WTC11 (cell line): ENCODE measurements at regions not wholly inside any gene's neighbourhood (a gene's known extent, or its start where the extent isn't known, plus 50 kb on each side); places are given as distances from the start of the nearest gene placed in this dataset.

Experiments
- ATAC-seq: fragments of 200-7000 bp; cut with Tn5 transposase; 2 replicates; pipeline ENCODE4 v1.10.0; 2021; ENCODE audit warnings: mild to moderate bottlenecking, moderate library complexity
- CTCF ChIA-PET: fragments of 300-600 bp; sonication (Branson Sonifier 250); formaldehyde crosslinking; loops from one replicate; lab custom pipeline; 2021; ENCODE audit warnings: antibody characterized with exemption; lab: Charles Lee
- POLR2A ChIA-PET: fragments of 350-600 bp; sonication (Branson Sonifier 250); formaldehyde crosslinking; loops from one replicate; lab custom pipeline; 2021; ENCODE audit warnings: antibody characterized with exemption; lab: Charles Lee
- DNase-seq: peaks from one replicate; pipeline ENCODE4 v3.0.0; 2021; ENCODE audit warnings: low spot score
- H3K27ac Mint-ChIP-seq: 2 replicates; pipeline ENCODE4 v1.8.0; 2021; ENCODE audit warnings: mixed read lengths
- H3K27me3 Mint-ChIP-seq: 2 replicates; pipeline ENCODE4 v1.8.0; 2021; ENCODE audit warnings: low read depth, mild to moderate bottlenecking, moderate library complexity, mixed read lengths
- H3K36me3 Mint-ChIP-seq: 2 replicates; pipeline ENCODE4 v1.8.0; 2021; ENCODE audit warnings: mixed read lengths
- H3K4me1 Mint-ChIP-seq: 2 replicates; pipeline ENCODE4 v1.8.0; 2022; ENCODE audit warnings: mixed read lengths
- H3K4me3 Mint-ChIP-seq: 2 replicates; pipeline ENCODE4 v1.8.0; 2021; ENCODE audit warnings: mild to moderate bottlenecking, moderate library complexity, mixed read lengths
- H3K9me3 Mint-ChIP-seq: 2 replicates; pipeline ENCODE4 v1.8.0; 2021; ENCODE audit warnings: mixed read lengths
- CREB1 ChIP-seq: sonication (generic); formaldehyde crosslinking; IDR thresholded peaks from 2 replicates; pipeline ENCODE4 v1.8.0; 2023; ENCODE audit warnings: mild to moderate bottlenecking, missing genetic modification reagents
- E2F1 ChIP-seq: sonication (generic); formaldehyde crosslinking; IDR thresholded peaks from 2 replicates; pipeline ENCODE4 v1.8.0; 2022; ENCODE audit warnings: mild to moderate bottlenecking, missing genetic modification reagents
- ELF4 ChIP-seq: sonication (generic); formaldehyde crosslinking; IDR thresholded peaks from 2 replicates; pipeline ENCODE4 v1.8.1; 2022; ENCODE audit warnings: low read depth, mild to moderate bottlenecking, moderate library complexity, missing genetic modification reagents
- ERG ChIP-seq: fragments of 250-450 bp; sonication (Bioruptor Pico); IDR thresholded peaks from 2 replicates; pipeline ENCODE4 v1.8.0; 2021; ENCODE audit warnings: mild to moderate bottlenecking
- ESRRA ChIP-seq: sonication (generic); formaldehyde crosslinking; IDR thresholded peaks from 2 replicates; pipeline ENCODE4 v1.8.1; 2022; ENCODE audit warnings: mild to moderate bottlenecking, missing genetic modification reagents, borderline replicate concordance
- FOXP1 ChIP-seq: sonication (generic); formaldehyde crosslinking; IDR thresholded peaks from 2 replicates; pipeline ENCODE4 v1.8.0; 2022; ENCODE audit warnings: missing genetic modification reagents, mild to moderate bottlenecking, moderate library complexity, borderline replicate concordance
- GABPB1 ChIP-seq: sonication (generic); formaldehyde crosslinking; IDR thresholded peaks from 2 replicates; pipeline ENCODE4 v1.8.1; 2023; ENCODE audit warnings: mild to moderate bottlenecking, missing genetic modification reagents
- HMGA2 ChIP-seq: fragments of 250-450 bp; sonication (Bioruptor Pico); IDR thresholded peaks from 2 replicates; pipeline ENCODE4 v1.4.0; 2021; ENCODE audit warnings: mild to moderate bottlenecking, moderate library complexity
- HMGXB4 ChIP-seq: sonication (generic); formaldehyde crosslinking; IDR thresholded peaks from 2 replicates; pipeline ENCODE4 v1.8.1; 2023; ENCODE audit warnings: mild to moderate bottlenecking, moderate library complexity, missing genetic modification reagents
- MAX ChIP-seq: sonication (generic); formaldehyde crosslinking; IDR thresholded peaks from 2 replicates; pipeline ENCODE4 v1.8.0; 2022; ENCODE audit warnings: mild to moderate bottlenecking, missing genetic modification reagents
- MYBL2 ChIP-seq: sonication (generic); formaldehyde crosslinking; IDR thresholded peaks from 2 replicates; pipeline ENCODE4 v1.8.1; 2023; ENCODE audit warnings: mild to moderate bottlenecking, moderate library complexity, missing genetic modification reagents
- PRRX2 ChIP-seq: fragments of 250-450 bp; sonication (Bioruptor Pico); IDR thresholded peaks from 2 replicates; pipeline ENCODE4 v1.8.0; 2021; ENCODE audit warnings: mild to moderate bottlenecking
- TEAD4 ChIP-seq: sonication (generic); formaldehyde crosslinking; IDR thresholded peaks from 2 replicates; pipeline ENCODE4 v1.8.0; 2022; ENCODE audit warnings: mild to moderate bottlenecking, missing genetic modification reagents
- ZBTB21 ChIP-seq: sonication (generic); formaldehyde crosslinking; IDR thresholded peaks from 2 replicates; pipeline ENCODE4 v1.8.1; 2023; ENCODE audit warnings: mild to moderate bottlenecking, missing genetic modification reagents, borderline replicate concordance
- ZMAT4 ChIP-seq: fragments of 250-450 bp; sonication (Bioruptor Pico); IDR thresholded peaks from 2 replicates; pipeline ENCODE4 v1.9.0; 2021; ENCODE audit warnings: mild to moderate bottlenecking
- ZNF317 ChIP-seq: sonication (generic); formaldehyde crosslinking; IDR thresholded peaks from 2 replicates; pipeline ENCODE4 v1.8.1; 2023; ENCODE audit warnings: low read depth, mild to moderate bottlenecking, moderate library complexity, missing genetic modification reagents, borderline replicate concordance
- ZNF425 ChIP-seq: fragments of 250-450 bp; sonication (Bioruptor Pico); conservative IDR thresholded peaks from 2 replicates; pipeline ENCODE4 v1.9.0; 2021; ENCODE audit warnings: mild to moderate bottlenecking
- ZSCAN18 ChIP-seq: fragments of 250-450 bp; sonication (Bioruptor Pico); IDR thresholded peaks from 2 replicates; pipeline ENCODE4 v2.1.2; 2022; ENCODE audit warnings: mild to moderate bottlenecking, moderate library complexity
- TF ChIP-seq, protein P1 (sequence below): sonication (generic); formaldehyde crosslinking; conservative IDR thresholded peaks from 2 replicates; pipeline ENCODE4 v1.8.1; 2023; ENCODE audit warnings: mild to moderate bottlenecking, low read depth, missing genetic modification reagents, moderate library complexity
- TF ChIP-seq, protein P2 (sequence below): fragments of 250-450 bp; sonication (Bioruptor Pico); IDR thresholded peaks from 2 replicates; pipeline ENCODE4 v1.9.0; 2021; ENCODE audit warnings: mild to moderate bottlenecking, borderline replicate concordance

DNA sequence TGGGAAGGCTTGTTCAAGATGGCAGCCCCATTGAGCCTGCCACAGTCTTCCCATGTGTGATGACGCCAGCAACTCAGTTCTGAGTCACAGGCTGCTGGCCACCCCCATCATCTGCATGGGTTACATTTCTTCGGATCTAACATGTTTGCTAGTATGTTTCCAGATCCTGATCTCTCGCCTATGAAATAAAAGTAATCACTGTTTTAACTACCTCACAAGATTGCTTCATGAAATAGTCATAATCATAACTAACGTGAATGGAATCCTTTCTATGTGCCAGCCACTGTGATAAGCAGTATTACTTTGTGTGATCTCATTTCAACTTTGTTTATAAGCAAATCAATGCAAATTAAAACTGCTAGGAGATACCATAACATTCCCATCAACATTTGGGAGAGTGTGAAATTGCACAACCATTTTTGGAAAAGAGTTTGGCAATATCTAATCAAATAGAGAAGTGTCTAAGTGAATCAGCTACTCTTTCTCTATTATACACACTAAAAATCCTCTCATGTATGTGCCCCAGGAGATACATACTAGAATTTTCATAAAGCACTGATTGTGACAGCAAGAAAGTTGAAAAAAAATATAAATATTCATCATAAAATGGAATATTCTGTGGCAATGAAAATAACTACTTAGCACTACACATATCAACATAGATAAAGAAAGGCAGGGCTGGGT, 300.2 kb upstream of the IRX5 start:
- ATAC-seq (no peak), DNase-seq (no peak)
- TF ChIP-seq ZSCAN18, result no peak
- no peak for TF ChIP-seq CREB1 (CRISPR knock-in tag)
- TF ChIP-seq E2F1 (CRISPR knock-in tag), result no peak
- no peak for TF ChIP-seq MYBL2 (CRISPR knock-in tag)
- no peak for TF ChIP-seq ZNF425 (CRISPR knock-in tag)
- no peak for TF ChIP-seq ZBTB21 (CRISPR knock-in tag)
- no peak for TF ChIP-seq HMGXB4 (CRISPR knock-in tag)
- no peak for TF ChIP-seq ZMAT4 (CRISPR knock-in tag)
- TF ChIP-seq ERG, result no peak
- TF ChIP-seq MAX (CRISPR knock-in tag), result no peak
- no peak for TF ChIP-seq TEAD4 (CRISPR knock-in tag)
- TF ChIP-seq ESRRA (CRISPR knock-in tag), result no peak
- TF ChIP-seq, protein P1, sequence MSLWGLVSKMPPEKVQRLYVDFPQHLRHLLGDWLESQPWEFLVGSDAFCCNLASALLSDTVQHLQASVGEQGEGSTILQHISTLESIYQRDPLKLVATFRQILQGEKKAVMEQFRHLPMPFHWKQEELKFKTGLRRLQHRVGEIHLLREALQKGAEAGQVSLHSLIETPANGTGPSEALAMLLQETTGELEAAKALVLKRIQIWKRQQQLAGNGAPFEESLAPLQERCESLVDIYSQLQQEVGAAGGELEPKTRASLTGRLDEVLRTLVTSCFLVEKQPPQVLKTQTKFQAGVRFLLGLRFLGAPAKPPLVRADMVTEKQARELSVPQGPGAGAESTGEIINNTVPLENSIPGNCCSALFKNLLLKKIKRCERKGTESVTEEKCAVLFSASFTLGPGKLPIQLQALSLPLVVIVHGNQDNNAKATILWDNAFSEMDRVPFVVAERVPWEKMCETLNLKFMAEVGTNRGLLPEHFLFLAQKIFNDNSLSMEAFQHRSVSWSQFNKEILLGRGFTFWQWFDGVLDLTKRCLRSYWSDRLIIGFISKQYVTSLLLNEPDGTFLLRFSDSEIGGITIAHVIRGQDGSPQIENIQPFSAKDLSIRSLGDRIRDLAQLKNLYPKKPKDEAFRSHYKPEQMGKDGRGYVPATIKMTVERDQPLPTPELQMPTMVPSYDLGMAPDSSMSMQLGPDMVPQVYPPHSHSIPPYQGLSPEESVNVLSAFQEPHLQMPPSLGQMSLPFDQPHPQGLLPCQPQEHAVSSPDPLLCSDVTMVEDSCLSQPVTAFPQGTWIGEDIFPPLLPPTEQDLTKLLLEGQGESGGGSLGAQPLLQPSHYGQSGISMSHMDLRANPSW (CRISPR knock-in tag), result no peak
- TF ChIP-seq, protein P2, sequence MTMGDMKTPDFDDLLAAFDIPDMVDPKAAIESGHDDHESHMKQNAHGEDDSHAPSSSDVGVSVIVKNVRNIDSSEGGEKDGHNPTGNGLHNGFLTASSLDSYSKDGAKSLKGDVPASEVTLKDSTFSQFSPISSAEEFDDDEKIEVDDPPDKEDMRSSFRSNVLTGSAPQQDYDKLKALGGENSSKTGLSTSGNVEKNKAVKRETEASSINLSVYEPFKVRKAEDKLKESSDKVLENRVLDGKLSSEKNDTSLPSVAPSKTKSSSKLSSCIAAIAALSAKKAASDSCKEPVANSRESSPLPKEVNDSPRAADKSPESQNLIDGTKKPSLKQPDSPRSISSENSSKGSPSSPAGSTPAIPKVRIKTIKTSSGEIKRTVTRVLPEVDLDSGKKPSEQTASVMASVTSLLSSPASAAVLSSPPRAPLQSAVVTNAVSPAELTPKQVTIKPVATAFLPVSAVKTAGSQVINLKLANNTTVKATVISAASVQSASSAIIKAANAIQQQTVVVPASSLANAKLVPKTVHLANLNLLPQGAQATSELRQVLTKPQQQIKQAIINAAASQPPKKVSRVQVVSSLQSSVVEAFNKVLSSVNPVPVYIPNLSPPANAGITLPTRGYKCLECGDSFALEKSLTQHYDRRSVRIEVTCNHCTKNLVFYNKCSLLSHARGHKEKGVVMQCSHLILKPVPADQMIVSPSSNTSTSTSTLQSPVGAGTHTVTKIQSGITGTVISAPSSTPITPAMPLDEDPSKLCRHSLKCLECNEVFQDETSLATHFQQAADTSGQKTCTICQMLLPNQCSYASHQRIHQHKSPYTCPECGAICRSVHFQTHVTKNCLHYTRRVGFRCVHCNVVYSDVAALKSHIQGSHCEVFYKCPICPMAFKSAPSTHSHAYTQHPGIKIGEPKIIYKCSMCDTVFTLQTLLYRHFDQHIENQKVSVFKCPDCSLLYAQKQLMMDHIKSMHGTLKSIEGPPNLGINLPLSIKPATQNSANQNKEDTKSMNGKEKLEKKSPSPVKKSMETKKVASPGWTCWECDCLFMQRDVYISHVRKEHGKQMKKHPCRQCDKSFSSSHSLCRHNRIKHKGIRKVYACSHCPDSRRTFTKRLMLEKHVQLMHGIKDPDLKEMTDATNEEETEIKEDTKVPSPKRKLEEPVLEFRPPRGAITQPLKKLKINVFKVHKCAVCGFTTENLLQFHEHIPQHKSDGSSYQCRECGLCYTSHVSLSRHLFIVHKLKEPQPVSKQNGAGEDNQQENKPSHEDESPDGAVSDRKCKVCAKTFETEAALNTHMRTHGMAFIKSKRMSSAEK (CRISPR knock-in tag), result no peak
- no peak for TF ChIP-seq PRRX2 (CRISPR knock-in tag)
- no peak for TF ChIP-seq FOXP1 (CRISPR knock-in tag)
- TF ChIP-seq HMGA2 (CRISPR knock-in tag), result no peak
- no peak for TF ChIP-seq ELF4 (CRISPR knock-in tag)
- no peak for TF ChIP-seq ZNF317 (CRISPR knock-in tag)
- no peak for TF ChIP-seq GABPB1 (CRISPR knock-in tag)
- Mint-ChIP-seq H3K9me3 (no peaks in the 10 kb centered on the region; the same call in 1 of the 2 replicates), H3K4me3 (no peak overlapping the region), H3K36me3 (no peaks in the 10 kb centered on the region), H3K4me1 (no peaks in the 10 kb centered on the region; the same call in 1 of the 2 replicates), H3K27ac (no peak overlapping the region), H3K27me3 (peaks cover 21% of the 10 kb centered on the region)
- POLR2A ChIA-PET, result no interaction called here
- CTCF ChIA-PET, result no interaction called here
